Hematopoietic multipotent progenitor cell treated with erythropoietin and hydrocortisone succinate and interleukin-3 and kit ligand, for 6 days (in vitro differentiated cells): ENCODE measurements at regions not wholly inside any gene's neighbourhood (a gene's known extent, or its start where the extent isn't known, plus 50 kb on each side); places are given as distances from the start of the nearest gene placed in this dataset.
"Not testable (repeated sequence)": the region's sequence is repeated elsewhere in the genome, so short reads cannot be mapped to it uniquely, and the experiment has no call there.

Experiments used
- DNase-seq: peaks from one replicate; pipeline ENCODE4 v3.0.0-alpha.2; 2015

GRCh38 chr14:43369710-43370564 is 1137.1 kb downstream of the FSCB start:
- no peak for DNase-seq

- no peak for DNase-seq
Observed at GRCh38 chr14:43362586-43362985, 1144.5 kb downstream of the FSCB start.

GRCh38 chr14:43361751-43362150 is 1145.3 kb downstream of the FSCB start:
- DNase-seq, result no peak

- no peak for DNase-seq
Observed at GRCh38 chr14:43360239-43360638, 1146.8 kb downstream of the FSCB start.

GRCh38 chr14:43359317-43359716 is 1147.8 kb downstream of the FSCB start:
- DNase-seq, result no peak

GRCh38 chr14:43356979-43357545 is 1150.0 kb downstream of the FSCB start:
- no peak for DNase-seq

- no peak for DNase-seq
Observed at GRCh38 chr14:43356382-43356781, 1150.7 kb downstream of the FSCB start.

DNA sequence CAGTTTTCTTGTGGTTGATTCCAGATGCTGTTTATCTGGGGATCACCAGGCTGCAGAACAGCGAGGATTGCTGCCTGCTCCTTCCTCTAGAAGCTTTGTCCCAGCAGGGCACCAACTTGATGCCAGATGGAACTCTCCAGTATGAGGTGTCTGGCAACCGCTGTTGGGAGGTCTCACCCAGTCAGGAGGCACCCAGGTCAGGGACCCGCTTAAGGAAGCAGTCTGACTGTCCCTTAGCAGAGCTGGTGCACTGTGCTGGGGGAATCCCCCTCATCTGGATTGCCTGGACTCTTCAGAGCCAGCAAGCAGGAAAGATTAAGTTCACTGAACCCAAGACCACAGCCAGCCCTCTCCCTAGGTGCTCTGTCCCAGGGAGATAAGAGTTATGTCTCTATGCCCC is 1165.2 kb downstream of the FSCB start:
- no peak for DNase-seq

GRCh38 chr14:43338713-43339112 is 1168.4 kb downstream of the FSCB start:
- DNase-seq, result no peak

GRCh38 chr14:43336351-43336750 is 1170.7 kb downstream of the FSCB start:
- DNase-seq, result no peak

GRCh38 chr14:43326501-43327407 is 1180.3 kb downstream of the FSCB start:
- not testable (repeated sequence) for DNase-seq

DNA sequence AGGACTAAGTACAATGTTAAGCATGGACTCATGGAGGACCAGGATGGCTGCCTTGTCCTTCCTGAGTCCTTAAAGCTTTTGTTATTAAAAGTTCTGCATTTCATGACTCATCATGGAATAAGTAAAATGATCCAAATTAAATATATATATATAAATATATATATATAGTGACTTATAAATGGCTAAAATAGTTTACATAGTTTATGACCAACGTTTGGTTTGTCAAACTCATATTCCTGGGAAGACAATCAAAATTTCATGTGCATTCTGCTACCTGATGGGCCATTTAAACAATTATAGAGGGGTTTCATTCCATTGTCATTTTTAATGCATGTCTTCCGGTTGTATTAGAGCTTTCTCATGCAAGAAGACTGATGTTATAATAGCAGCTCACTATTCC is 1190.7 kb downstream of the FSCB start:
- no peak for DNase-seq

DNA sequence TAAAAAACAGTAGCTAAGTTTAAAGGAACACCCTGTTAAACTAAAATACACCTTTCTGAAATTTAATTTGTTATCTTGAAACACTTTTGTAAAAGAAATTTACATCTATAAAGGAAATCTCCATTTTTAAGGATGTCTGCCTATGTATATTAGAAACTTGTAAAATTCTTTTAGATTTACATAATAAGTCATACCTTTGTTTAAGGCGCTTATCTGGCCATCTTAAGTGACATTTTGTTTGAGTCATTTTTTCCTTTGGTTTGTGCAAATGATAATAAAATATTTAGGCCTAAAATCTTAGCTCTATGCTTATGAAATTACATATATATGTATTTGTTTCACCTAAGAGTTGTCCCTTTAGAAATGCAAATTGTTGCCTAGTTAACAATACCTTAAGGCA is 1193.4 kb downstream of the FSCB start:
- no peak for DNase-seq

GRCh38 chr14:43308421-43309110 is 1198.5 kb downstream of the FSCB start:
- no peak for DNase-seq

DNA sequence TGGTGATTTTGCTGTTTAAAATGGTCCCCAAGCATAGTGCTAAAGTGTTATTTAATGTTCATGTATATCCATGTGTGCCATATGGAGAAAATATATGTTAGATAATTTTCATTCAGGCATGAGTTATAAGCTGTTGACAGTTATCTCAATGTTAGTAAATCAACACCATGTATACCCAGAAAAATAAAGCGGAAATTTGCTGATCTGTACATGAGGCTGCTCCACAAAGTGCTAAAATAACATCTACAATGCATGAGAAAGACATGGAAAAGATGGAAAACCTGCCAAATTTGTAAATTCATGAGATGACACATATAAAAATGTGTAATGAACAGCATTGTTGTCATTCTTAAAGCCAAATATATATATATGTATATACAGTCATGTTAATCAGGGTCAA is 1199.2 kb downstream of the FSCB start:
- no peak for DNase-seq

DNA sequence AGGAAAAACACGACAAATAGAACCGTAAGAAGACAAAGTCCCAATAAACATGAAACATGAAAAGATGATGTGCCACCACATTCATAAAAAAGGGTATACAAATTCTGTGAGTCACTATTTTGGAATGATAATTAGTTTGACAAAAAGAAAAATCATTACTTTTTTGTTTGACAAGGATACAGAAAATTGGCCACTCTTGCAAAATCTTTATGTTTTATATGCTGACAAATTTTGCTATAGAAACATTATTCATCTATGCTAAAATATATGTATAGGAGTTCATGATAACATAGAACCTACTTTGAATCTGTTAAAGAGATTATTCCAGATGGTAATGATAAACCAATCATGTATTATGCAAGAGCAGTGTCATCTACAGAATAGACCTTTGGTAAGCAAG is 1201.0 kb downstream of the FSCB start:
- no peak for DNase-seq

- DNase-seq, result no peak
Observed at GRCh38 chr14:43297794-43298193, 1209.3 kb downstream of the FSCB start.

DNA sequence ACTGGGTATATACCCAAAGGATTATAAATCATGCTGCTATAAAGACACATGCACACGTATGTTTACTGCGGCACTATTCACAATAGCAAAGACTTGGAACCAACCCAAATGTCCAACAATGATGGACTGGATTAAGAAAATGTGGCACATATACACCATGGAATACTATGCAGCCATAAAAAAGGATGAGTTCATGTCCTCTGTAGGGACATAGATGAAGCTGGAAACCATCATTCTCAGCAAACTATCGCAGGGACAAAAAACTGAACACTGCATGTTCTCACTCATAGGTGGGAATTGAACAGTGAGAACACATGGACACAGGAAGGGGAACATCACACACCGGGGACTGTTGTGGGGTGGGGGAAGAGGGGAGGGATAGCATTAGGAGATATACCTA is 1211.0 kb downstream of the FSCB start:
- DNase-seq, result not testable (repeated sequence)

GRCh38 chr14:43285575-43285974 is 1221.5 kb downstream of the FSCB start:
- DNase-seq, result no peak

- DNase-seq, result no peak
Observed at GRCh38 chr14:43260056-43260455, 1247.0 kb downstream of the FSCB start.

GRCh38 chr14:43258396-43258795 is 1248.7 kb downstream of the FSCB start:
- DNase-seq, result no peak

- not testable (repeated sequence) for DNase-seq
Observed at GRCh38 chr14:43256996-43257395, 1250.1 kb downstream of the FSCB start.

DNA sequence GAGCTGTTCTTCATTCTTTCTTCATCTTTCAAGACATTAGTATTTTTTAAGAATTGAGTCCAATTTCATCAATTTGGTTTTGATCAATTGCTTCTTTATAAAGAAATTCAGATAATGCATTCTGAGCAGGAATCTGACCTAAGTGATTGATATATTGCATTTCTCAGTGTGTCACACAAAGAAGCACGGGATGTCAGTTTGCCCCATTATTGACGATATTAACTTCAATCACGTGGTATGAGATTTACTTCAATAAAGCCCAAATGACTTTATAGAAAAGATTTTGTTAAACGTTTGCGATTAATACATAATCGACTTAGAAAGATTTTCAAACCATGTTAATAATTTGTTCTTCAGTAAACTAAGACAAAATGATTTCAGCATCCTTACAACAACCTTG is 1254.2 kb downstream of the FSCB start:
- DNase-seq, result no peak
